ENCODE measurements at regions not wholly inside any gene's neighbourhood (a gene's known extent, or its start where the extent isn't known, plus 50 kb on each side); places are given as distances from the start of the nearest gene placed in this dataset.

DNA sequence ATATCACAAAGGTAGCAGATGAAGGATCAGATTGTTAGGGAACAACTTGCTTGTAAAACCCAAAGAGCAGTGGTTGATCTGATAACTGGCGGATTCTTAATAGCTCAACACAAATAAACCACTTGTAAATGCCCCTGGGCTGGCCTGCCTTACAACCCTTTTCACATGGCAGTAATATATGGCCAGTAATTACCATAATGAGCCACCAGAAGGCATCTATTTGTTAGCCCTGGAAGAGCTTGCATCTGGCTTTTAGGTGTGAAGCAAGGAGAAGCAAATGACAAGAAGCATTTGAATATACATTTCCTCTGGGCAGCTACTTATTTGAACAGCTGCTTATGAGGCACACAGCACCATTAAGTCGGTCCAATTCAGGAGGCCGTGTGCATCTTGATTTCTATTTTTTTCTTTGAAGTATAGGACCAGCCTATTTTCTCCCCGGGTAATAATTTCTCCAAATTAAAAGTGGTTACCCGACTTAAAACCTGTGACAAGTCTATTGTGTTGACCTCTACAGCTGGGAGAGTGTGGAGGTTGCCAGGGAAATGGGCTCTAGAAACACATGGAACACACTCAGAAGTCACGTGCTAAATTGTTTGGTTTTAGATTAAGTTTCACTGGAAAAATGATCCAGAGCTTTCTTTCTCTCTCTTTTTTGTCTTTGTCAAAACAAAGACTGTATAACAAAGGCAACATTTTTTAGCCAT, 113.4 kb downstream of the SEM1 start:
- no peak for TF ChIP-seq POLR2A (IDR thresholded peaks at IDR 0.05)
- TF ChIP-seq, protein P1, sequence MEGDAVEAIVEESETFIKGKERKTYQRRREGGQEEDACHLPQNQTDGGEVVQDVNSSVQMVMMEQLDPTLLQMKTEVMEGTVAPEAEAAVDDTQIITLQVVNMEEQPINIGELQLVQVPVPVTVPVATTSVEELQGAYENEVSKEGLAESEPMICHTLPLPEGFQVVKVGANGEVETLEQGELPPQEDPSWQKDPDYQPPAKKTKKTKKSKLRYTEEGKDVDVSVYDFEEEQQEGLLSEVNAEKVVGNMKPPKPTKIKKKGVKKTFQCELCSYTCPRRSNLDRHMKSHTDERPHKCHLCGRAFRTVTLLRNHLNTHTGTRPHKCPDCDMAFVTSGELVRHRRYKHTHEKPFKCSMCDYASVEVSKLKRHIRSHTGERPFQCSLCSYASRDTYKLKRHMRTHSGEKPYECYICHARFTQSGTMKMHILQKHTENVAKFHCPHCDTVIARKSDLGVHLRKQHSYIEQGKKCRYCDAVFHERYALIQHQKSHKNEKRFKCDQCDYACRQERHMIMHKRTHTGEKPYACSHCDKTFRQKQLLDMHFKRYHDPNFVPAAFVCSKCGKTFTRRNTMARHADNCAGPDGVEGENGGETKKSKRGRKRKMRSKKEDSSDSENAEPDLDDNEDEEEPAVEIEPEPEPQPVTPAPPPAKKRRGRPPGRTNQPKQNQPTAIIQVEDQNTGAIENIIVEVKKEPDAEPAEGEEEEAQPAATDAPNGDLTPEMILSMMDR (IDR thresholded peaks at IDR 0.05), result peak in 1 of 6 experiments; percentile 29

Measured in Peyer's patch (tissue), 4 donors.